ENCODE measurements at regions not wholly inside any gene's neighbourhood (a gene's known extent, or its start where the extent isn't known, plus 50 kb on each side); places are given as distances from the start of the nearest gene placed in this dataset.
A peak's percentile ranks its signal among the peaks of the same experiment; 100 is the strongest.
"Not testable (repeated sequence)": the region's sequence is repeated elsewhere in the genome, so short reads cannot be mapped to it uniquely, and the experiment has no call there.

DNA sequence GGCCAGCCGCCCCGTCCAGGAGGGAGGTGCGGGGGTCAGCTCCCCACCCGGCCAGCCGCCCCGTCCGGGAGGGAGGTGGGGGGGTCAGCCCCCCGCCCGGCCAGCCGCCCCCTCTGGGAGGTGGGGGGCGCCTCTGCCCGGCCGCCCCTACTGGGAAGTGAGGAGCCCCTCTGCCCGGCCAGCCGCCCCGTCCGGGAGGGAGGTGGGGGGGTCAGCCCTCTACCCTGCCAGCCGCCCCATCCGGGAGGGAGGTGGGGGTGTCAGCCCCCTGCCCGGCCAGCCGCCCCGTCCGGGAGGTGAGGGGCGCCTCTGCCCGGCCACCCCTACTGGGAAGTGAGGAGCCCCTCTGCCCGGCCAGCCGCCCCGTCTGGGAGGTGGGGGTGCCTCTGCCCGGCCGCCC is 61.5 kb upstream of the LMCD1 start:
- DNase-seq = not testable (repeated sequence)

DNA sequence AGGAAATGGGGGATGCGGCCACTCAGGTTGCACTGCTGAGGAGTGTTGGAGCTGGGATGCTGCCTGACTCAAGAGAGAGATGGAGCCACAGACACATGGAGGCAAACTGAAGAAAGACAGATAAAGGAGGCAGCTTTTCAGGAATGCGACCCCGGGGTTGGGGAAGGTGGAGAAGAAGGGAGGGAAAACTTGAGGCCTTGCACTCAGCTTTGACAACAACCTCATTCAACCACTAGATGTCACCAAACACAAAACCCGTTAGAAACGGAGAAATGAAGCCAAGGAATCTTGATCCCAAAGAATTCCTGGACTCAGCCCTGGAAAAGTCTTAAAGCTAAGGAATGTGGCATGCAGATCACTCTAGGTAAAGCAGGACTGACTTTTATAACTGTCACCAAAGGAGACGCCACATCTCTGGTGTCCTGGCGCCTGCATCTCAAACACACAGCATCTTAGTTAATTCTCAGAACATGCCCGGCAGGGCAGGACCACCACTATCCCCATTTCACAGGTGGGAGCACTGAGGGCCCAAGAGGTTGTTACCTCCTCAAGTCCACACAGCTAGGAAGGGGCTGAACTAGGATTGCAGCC is 59.6 kb upstream of the LMCD1 start:
- peak; percentile 30 for DNase-seq

DNA sequence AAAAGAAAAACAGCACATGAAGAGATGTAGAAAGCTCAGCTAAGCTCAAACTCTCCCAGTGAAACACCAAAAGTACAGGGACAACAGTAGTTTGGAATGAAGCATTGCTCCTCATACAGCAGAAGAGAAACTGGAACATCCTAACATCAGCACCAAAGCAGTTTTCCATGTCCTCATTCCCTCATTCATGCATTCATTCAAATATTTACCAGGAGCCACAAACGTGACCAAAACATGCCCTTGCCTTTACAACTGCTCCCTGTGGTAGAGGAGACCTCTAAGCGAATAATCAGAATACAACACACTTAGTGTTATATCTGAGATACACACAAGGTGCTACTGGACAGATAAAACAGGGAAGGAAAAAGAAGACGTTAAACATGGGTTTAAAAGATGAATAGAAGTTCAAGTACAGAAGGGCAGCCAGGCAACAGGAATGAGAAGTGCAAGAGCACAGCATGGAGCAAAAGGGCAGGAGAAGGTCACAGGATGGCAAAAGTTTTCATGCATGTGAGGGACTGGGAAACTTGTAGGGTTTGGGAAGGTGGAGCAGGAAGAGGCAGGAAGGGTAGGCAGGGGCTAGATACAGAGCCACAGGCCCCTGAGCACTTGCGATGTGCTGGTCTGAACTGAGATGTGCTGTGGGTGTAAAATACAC is 58.5 kb upstream of the LMCD1 start:
- DNase-seq = peak; percentile 56

DNA sequence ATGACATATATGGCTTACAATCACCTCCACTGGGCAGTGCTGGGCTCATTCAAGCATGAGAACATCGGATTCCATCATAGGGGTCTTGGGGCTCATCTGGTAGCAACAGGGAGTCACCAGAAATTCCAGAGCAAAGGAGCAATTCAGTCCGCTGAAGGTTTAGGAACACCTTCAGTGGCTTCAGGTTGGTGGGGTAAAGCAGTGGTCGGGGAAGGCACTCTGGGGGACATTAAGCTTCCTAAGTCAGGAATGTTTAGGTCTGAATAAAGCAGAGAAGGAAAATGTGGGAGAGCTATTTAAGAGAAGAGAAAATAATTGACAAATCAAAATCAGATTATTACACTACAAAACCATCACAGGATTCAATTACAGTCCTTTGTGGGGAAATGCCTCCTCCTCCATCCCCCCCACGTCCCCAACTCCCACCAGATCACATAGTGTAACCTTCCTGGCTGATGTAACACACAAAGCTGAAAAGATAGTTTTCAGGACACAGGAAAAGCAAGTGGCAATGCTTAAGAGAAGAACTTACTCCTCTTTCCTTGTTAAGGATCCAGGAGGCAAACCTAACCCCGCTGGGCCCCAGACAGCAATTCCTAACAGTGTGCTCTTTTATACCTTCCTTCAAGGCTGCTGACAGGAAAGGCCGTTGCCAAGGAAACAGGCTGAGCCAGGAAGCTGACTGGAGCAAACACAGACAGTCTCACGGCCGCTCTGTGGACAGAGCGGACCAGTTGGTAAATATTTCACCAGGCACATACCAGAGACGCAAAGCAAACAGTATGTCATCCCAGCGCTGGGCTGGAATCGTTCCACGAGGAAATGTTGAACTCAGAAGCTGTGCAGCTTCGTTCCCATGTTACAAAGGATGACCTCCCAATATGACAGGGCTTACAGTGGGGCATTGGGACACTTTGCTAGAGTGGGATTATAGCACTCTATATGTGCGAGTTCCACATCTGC is 57.5 kb upstream of the LMCD1 start:
- DNase-seq = peak; percentile 28

DNA sequence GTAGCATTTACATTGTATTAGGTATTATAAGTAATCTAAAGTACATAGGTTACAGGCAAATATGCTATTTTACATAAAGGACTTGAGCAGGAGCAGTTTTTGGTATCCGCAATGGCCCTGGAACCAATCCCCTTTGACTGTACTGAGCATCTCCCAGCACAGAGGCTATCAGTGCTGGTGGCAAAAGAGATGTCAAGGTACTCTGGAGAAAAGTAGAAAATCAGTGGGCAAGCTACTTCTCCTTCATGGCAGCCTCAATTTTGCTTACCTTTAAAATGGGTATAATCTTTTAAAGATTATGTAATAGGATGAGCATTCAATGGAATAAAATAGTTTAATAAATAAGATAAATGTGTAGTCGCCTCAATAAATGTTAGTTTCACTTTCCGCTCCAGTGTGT is 56.7 kb upstream of the LMCD1 start:
- no peak for DNase-seq

DNA sequence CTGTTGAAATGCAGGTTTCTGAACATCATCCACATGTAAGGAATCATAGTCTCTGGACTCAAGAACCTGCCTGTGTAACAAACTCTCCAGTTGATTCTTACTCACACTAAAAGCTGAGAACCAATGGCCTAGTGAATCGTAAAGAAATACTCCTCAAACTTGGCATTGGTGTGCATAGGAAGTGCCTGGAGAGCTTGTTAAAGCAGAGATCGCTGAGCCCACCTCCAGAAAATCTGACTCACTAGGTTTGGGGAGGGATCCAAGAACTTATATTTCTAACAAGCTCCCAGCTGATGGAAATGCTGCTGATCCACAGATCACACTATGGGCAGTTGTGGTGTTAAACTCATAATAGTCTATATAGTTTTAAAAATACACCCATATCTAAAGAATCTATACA is 55.8 kb upstream of the LMCD1 start:
- no peak for DNase-seq

DNA sequence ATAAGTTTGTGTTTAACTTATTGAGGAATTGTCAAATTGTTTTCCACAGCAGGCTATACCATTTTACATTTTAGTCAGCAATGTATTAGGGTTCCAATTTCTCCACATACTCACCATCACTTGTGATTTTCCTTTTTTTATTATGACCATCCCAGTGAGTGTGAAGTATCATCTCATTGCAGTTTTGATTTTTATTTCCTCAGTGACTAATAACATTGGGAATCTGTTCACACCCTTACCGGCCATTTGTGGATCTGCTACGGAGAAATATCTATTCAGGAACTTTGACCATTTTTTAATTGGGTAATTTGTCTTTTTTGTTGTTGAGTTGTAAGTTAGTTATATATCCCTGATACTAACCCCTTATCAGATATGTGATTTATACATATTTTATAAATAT is 54.8 kb upstream of the LMCD1 start:
- DNase-seq = no peak

DNA sequence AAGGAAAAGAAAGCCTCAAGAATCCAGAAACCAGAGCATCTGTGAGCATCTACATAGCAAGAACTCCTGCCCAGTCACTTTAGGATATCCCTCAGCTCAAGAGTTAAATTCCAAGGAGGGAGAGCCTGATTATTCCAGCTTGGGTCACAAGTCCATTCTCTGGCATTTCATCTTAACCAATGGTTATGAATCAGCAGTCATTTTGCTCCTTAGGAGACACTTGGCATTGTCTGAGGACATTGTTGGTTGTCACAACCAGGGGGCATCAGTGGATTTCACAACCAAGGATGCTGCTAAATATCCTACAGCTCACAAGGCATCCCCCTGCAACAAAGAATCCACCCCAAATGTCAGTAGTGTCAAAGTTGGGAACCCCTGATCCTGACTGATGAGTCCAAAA is 51.0 kb upstream of the LMCD1 start:
- no peak for DNase-seq

DNA sequence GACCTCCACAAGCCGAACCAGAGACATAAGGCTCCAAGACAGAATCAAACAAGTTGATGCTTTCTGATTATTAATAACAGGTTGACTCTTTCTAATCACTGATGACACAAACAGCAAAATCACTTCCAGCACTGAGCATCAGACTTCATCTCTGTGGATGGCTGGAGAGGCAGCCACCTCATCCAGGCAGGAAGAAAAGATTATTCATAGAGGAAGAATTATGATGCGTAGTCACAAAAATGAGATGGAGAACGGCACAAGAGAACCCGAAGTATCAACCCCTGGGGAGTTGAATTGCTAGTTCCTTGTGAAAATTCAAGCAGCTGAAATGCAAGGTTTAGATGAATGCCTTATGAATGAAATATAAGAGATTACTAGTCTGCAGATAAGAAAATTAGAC is 49.9 kb upstream of the LMCD1 start:
- DNase-seq = no peak

All from hematopoietic multipotent progenitor cell treated with erythropoietin and hydrocortisone succinate and interleukin-3 and kit ligand, for 4 days (in vitro differentiated cells).